HepG2 (cell line): ENCODE measurements at regions not wholly inside any gene's neighbourhood (a gene's known extent, or its start where the extent isn't known, plus 50 kb on each side); places are given as distances from the start of the nearest gene placed in this dataset.

Experiments used
- ATAC-seq: fragments of 200-7000 bp; cut with Tn5 transposase; 3 replicates; pipeline ENCODE4 v1.9.1; 2020; ENCODE audit warnings: mild to moderate bottlenecking, moderate library complexity
- BruUV-seq: library from RNA; stranded (reverse); fragments of 400-500 nt; replicated peaks from 2 replicates; lab custom pipeline; 2021; lab: Mats Ljungman, UMichigan
- CTCF ChIA-PET: fragments of 300-600 bp; formaldehyde crosslinking; extraction: SDS; loops from one replicate; lab custom pipeline; 2021; ENCODE audit warnings: low total read pairs, inconsistent platforms, low intra/inter-chr PET ratio; lab: Yijun Ruan, JAX
- POLR2A ChIA-PET: fragments of 350-600 bp; sonication (Branson Sonifier 250); formaldehyde crosslinking; loops from one replicate; lab custom pipeline; 2020; ENCODE audit warnings: antibody characterized with exemption, inconsistent platforms; lab: Yijun Ruan, JAX
- DNase-seq: peaks from one replicate; pipeline ENCODE4 v3.0.0-alpha.2; 2015; ENCODE audit warnings: low spot score
- FAIRE-seq: peaks from 3 replicates; lab custom pipeline; 2011; peaks lifted over from hg19 to GRCh38; lab: Jason Lieb, UNC
- H2AFZ ChIP-seq: one replicate; pipeline ENCODE4 v1.6.1; 2011; ENCODE audit warnings: low read length, inconsistent platforms
- H3K27ac ChIP-seq: fragments of 300-600 bp; 3 replicates; pipeline ENCODE4 v1.8.0; 2011; ENCODE audit warnings: mixed run types, mild to moderate bottlenecking, mixed read lengths, low read length, inconsistent platforms; ENCODE audit not compliant: insufficient read depth; ENCODE audit errors: extremely low read length
- H3K27me3 ChIP-seq, 2 experiments: fragments of 200-600 bp in 1 of 2; 2 replicates in 1 of 2; 3 replicates in 1 of 2; pipeline versions ENCODE4 v1.6.0 to v1.8.0; 2011; ENCODE audit warnings: low read length in 2 of 2, mild to moderate bottlenecking in 2 of 2, moderate library complexity in 2 of 2, inconsistent platforms in 1 of 2; ENCODE audit not compliant: insufficient read depth in 2 of 2, control insufficient read depth in 1 of 2
- H3K36me3 ChIP-seq, 2 experiments: fragments of 200-600 bp in 1 of 2; replicated peaks in 1 of 2; 2 replicates in 1 of 2; 3 replicates in 1 of 2; pipeline versions ENCODE4 v1.5.1 to v1.8.0; 2011; ENCODE audit warnings: low read length in 2 of 2, inconsistent platforms in 1 of 2; ENCODE audit not compliant: insufficient read depth in 2 of 2, control insufficient read depth in 1 of 2
- H3K4me1 ChIP-seq: 2 replicates; pipeline ENCODE4 v1.5.1; 2012; ENCODE audit warnings: low read length, inconsistent platforms; ENCODE audit not compliant: insufficient read depth
- H3K4me2 ChIP-seq: 2 replicates; pipeline ENCODE4 v1.6.0; 2011; ENCODE audit warnings: low read depth, low read length, inconsistent platforms
- H3K4me3 ChIP-seq, 3 experiments: fragments of 200-600 bp in 1 of 3; sonication (generic), shearing (Covaris generic) in 1 of 3; replicated peaks in 1 of 3; 2 replicates each; pipeline ENCODE4 v1.5.1; 2011 to 2016; ENCODE audit warnings: low read length in 3 of 3, inconsistent platforms in 2 of 3, low read depth in 2 of 3, mild to moderate bottlenecking in 2 of 3, control low read depth in 1 of 3, mixed read lengths in 1 of 3; ENCODE audit not compliant: insufficient read depth in 1 of 3
- H3K79me2 ChIP-seq: one replicate; pipeline ENCODE4 v1.6.1; 2011; ENCODE audit warnings: low read length, inconsistent platforms; ENCODE audit not compliant: insufficient read depth
- H3K9ac ChIP-seq: 2 replicates; pipeline ENCODE4 v1.6.0; 2011; ENCODE audit warnings: mild to moderate bottlenecking, low read depth, low read length, inconsistent platforms; ENCODE audit not compliant: insufficient read depth
- H3K9me3 ChIP-seq: 2 replicates; pipeline ENCODE4 v1.5.1; 2012; ENCODE audit warnings: mild to moderate bottlenecking, low read length
- H4K20me1 ChIP-seq: 2 replicates; pipeline ENCODE4 v1.6.0; 2011; ENCODE audit warnings: inconsistent platforms, mild to moderate bottlenecking, low read length, moderate library complexity; ENCODE audit not compliant: insufficient read depth
- ARID4A ChIP-seq: sonication (generic); formaldehyde crosslinking; IDR thresholded peaks from 2 replicates; pipeline ENCODE4 v1.5.0; 2020; ENCODE audit warnings: mild to moderate bottlenecking, missing genetic modification reagents, borderline replicate concordance
- ASH2L ChIP-seq: fragments of 300-600, 200-600 bp; sonication (generic); IDR thresholded peaks from 2 replicates; pipeline ENCODE4 v1.7.0; 2017; ENCODE audit warnings: low read depth, mild to moderate bottlenecking, moderate library complexity, mixed read lengths, low read length; ENCODE audit not compliant: insufficient read length
- FOSL2 ChIP-seq: sonication (generic); formaldehyde crosslinking; IDR thresholded peaks from 2 replicates; pipeline ENCODE4 v1.4.0; 2020; ENCODE audit warnings: missing genetic modification reagents
- ISX ChIP-seq: sonication (generic); formaldehyde crosslinking; conservative IDR thresholded peaks from 2 replicates; pipeline ENCODE4 v1.5.0; 2020; ENCODE audit warnings: missing genetic modification reagents
- NONO ChIP-seq, 2 experiments: fragments of 450-650 bp in 1 of 2; sonication (generic) in 1 of 2; formaldehyde crosslinking in 1 of 2; IDR thresholded peaks in 1 of 2; conservative IDR thresholded peaks in 1 of 2; 2 replicates each; pipeline versions ENCODE4 v1.6.1 to v1.8.0; 2017 to 2022; ENCODE audit warnings: mild to moderate bottlenecking in 1 of 2, missing genetic modification reagents in 1 of 2, moderate library complexity in 1 of 2
- PRMT3 ChIP-seq: sonication (generic); formaldehyde crosslinking; IDR thresholded peaks from 2 replicates; pipeline ENCODE4 v1.8.1; 2022; ENCODE audit warnings: low read depth, mild to moderate bottlenecking, moderate library complexity, missing genetic modification reagents, borderline replicate concordance
- SNAPC2 ChIP-seq: sonication (generic); formaldehyde crosslinking; IDR thresholded peaks from 2 replicates; pipeline ENCODE4 v1.8.1; 2022; ENCODE audit warnings: mild to moderate bottlenecking, missing genetic modification reagents
- ZFP36L1 ChIP-seq: sonication (generic); formaldehyde crosslinking; IDR thresholded peaks from 2 replicates; pipeline ENCODE4 v1.8.0; 2022; ENCODE audit warnings: mild to moderate bottlenecking, missing genetic modification reagents, moderate library complexity
- ZNF572 ChIP-seq: sonication (generic); formaldehyde crosslinking; IDR thresholded peaks from 2 replicates; pipeline ENCODE4 v1.5.1; 2020; ENCODE audit warnings: mild to moderate bottlenecking, missing genetic modification reagents
- ZNF574 ChIP-seq: sonication (generic); formaldehyde crosslinking; IDR thresholded peaks from 2 replicates; pipeline ENCODE4 v1.4.0; 2020; ENCODE audit warnings: missing genetic modification reagents
- WGBS: methylation state at CpG from one replicate; pipeline ENCODE4 v1.1.6; 2017; ENCODE audit warnings: low lambda C conversion rate; 5-methylcytosine and 5-hydroxymethylcytosine counted together
- in situ Hi-C: cut with HindIII; loops from 2 replicates; pipeline ENCODE4 v1.10.0; 2017; ENCODE audit warnings: low pct_unique_long_range_greater_than_20kb; ENCODE audit not compliant: extremely low pct_ligation_motif_present
- intact Hi-C: fragments of 100-400 bp; cut with micrococcal nuclease; formaldehyde crosslinking; loops from one replicate; pipeline ENCODE4 v1.10.0; 2022; ENCODE audit not compliant: unreplicated experiment

- no TSS peak for BruUV-seq
- H4K20me1 ChIP-seq = no peaks in the 10 kb centered on the region
- POLR2A ChIA-PET = no interaction called here
- H3K9ac ChIP-seq = no peak overlapping the region
- H3K4me2 ChIP-seq = no peak overlapping the region
- 35% methylated on average over 12 of the region's 12 CpGs for WGBS
- no peaks in the 10 kb centered on the region for H3K9me3 ChIP-seq
- TF ChIP-seq ZFP36L1 (no peak), ISX (CRISPR knock-in tag) (no peak), PRMT3 (CRISPR knock-in tag) (no peak), ZNF574 (CRISPR knock-in tag) (no peak), ZNF572 (CRISPR knock-in tag) (no peak), SNAPC2 (CRISPR knock-in tag) (no peak)
- no peaks in the 10 kb centered on the region for H3K4me1 ChIP-seq
- ATAC-seq (no peak), FAIRE-seq (no peak), DNase-seq (no peak)
- CTCF ChIA-PET = no interaction called here
- intact Hi-C loops (no loop called here), in situ Hi-C loops (loop anchor here (5.0 kb wide), 1 partner anchor 1489 kb away; no protein-coding TSS in a partner anchor)
- no peaks in the 10 kb centered on the region for H3K36me3 ChIP-seq
- no peak overlapping the region for H3K4me3 ChIP-seq
- no peak overlapping the region for H2AFZ ChIP-seq
- H3K79me2 ChIP-seq = no peaks in the 10 kb centered on the region
- peaks cover 0 to 19% of the 10 kb centered on the region in 2 experiments; a peak in 2 of 5 replicates for H3K27me3 ChIP-seq
- H3K27ac ChIP-seq = no peak overlapping the region
Measured at GRCh38 chr3:11903047-11903446, 56.4 kb upstream of the TAMM41 start.

GRCh38 chr3:11903447-11903846, 56.8 kb upstream of the TAMM41 start:
- no peak overlapping the region for H3K4me2 ChIP-seq
- H3K27ac ChIP-seq = no peak overlapping the region
- H3K36me3 ChIP-seq = no peaks in the 10 kb centered on the region
- TF ChIP-seq ARID4A (CRISPR knock-in tag) (no peak), ASH2L (no peak), NONO (IDR thresholded peaks at IDR 0.05) (no peak), NONO (CRISPR knock-in tag; conservative IDR thresholded peaks at IDR 0.05) (no peak), FOSL2 (CRISPR knock-in tag) (no peak)
- TF ChIP-seq, all 625 proteins: peak for 0
- WGBS = 31% methylated on average over 6 of the region's 6 CpGs
- Histone ChIP-seq H4K20me1 (no peaks in the 10 kb centered on the region), H3K4me3 (no peak overlapping the region), H3K4me1 (no peaks in the 10 kb centered on the region), H3K79me2 (no peaks in the 10 kb centered on the region), H3K27me3 (peaks cover 0 to 17% of the 10 kb centered on the region in 2 experiments; a peak in 2 of 5 replicates), H3K9me3 (no peaks in the 10 kb centered on the region), H2AFZ (no peak overlapping the region), H3K9ac (no peak overlapping the region)
- no TSS peak for BruUV-seq
- intact Hi-C loops = no loop called here
- ChIA-PET POLR2A (no interaction called here), CTCF (no interaction called here)
- in situ Hi-C loops = loop anchor here (5.0 kb wide), 1 partner anchor 1489 kb away; no protein-coding TSS in a partner anchor
- ATAC-seq (no peak), DNase-seq (no peak), FAIRE-seq (no peak)
